ENCODE measurements at regions not wholly inside any gene's neighbourhood (a gene's known extent, or its start where the extent isn't known, plus 50 kb on each side); places are given as distances from the start of the nearest gene placed in this dataset.

- TF ChIP-seq EZH2 (IDR thresholded peaks at IDR 0.05) (no peak), POLR2AphosphoS5 (IDR thresholded peaks at IDR 0.05; ENCODE audit: borderline replicate concordance, low read depth, low read length) (no peak)
Measured at GRCh38 chr6:137284811-137285110, 65.6 kb upstream of the IFNGR1 start.
